Activated CD4-positive, alpha-beta memory T cell treated with anti-CD3 and anti-CD28 coated beads for 36 hours (primary cell): ENCODE measurements at regions not wholly inside any gene's neighbourhood (a gene's known extent, or its start where the extent isn't known, plus 50 kb on each side); places are given as distances from the start of the nearest gene placed in this dataset.

Source experiments
- CTCF ChIA-PET: fragments of 350-600 bp; sonication (Branson Sonifier 250); formaldehyde crosslinking; loops from one replicate; lab custom pipeline; 2021; ENCODE audit warnings: antibody characterized with exemption, inconsistent platforms; lab: Charles Lee
- POLR2A ChIA-PET: fragments of 350-600 bp; sonication (Branson Sonifier 250); formaldehyde crosslinking; loops from one replicate; lab custom pipeline; 2021; ENCODE audit warnings: antibody characterized with exemption; lab: Charles Lee
- DNase-seq: peaks from one replicate; pipeline ENCODE4 v3.0.0-alpha.2; 2020
- H3K27ac Mint-ChIP-seq: one replicate; pipeline ENCODE4 v1.8.0; 2021; ENCODE audit warnings: mixed read lengths
- H3K27me3 Mint-ChIP-seq: one replicate; pipeline ENCODE4 v1.8.0; 2021; ENCODE audit warnings: mixed read lengths
- H3K36me3 Mint-ChIP-seq: one replicate; pipeline ENCODE4 v1.8.0; 2021; ENCODE audit warnings: mixed read lengths
- H3K4me1 Mint-ChIP-seq: one replicate; pipeline ENCODE4 v1.8.0; 2021; ENCODE audit warnings: low read depth, mixed read lengths
- H3K4me3 Mint-ChIP-seq: one replicate; pipeline ENCODE4 v1.8.0; 2021; ENCODE audit warnings: mild to moderate bottlenecking, mixed read lengths
- H3K9me3 Mint-ChIP-seq: one replicate; pipeline ENCODE4 v1.8.0; 2021; ENCODE audit warnings: mixed read lengths
- intact Hi-C: fragments of 100-400 bp; cut with micrococcal nuclease; formaldehyde crosslinking; loops from one replicate; pipeline ENCODE4 v1.15.1; 2023

DNA sequence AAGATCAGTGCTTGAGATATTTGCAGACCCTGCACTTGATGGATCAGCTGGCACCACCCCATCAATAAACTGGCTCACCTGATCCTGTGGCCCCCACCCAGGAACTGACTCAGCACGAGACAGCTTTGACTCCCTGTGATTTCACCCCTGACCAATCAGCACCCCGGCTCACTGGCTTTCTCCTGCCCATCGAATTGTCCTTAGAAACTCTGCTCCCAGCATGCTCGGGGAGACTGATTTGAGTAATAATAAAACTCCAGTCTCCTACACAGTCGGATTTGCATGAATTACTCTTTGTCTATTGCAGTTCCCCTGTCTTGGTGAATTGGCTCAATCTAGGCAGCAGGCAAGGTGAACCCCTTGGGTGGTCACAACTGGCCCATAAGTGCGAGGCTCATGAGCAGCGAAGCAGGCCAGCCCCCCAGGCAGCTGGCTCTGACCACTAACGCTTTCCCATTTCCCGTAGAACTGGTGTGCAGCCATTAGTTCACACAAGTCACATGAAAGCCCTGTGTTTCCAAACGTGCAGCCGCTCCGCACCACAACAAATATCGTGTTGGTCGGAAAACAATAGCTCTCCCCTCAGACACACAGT is 79.6 kb downstream of the RSPH3 start:
- no peaks in the 10 kb centered on the region for H3K9me3 Mint-ChIP-seq
- no peak overlapping the region for H3K4me3 Mint-ChIP-seq
- intact Hi-C loops = no loop called here
- no peaks in the 10 kb centered on the region for H3K36me3 Mint-ChIP-seq
- no peaks in the 10 kb centered on the region for H3K27me3 Mint-ChIP-seq
- H3K4me1 Mint-ChIP-seq = peaks cover 22% of the 10 kb centered on the region
- CTCF ChIA-PET = interaction anchor here (0.9 kb wide), 1 partner anchor 260 kb away, joined by 3 read pairs; no protein-coding TSS in a partner anchor
- no peak overlapping the region for H3K27ac Mint-ChIP-seq
- DNase-seq = no peak
- POLR2A ChIA-PET = interaction anchor here (0.6 kb wide), 1 partner anchor 199 kb away, joined by 3 read pairs; no protein-coding TSS in a partner anchor

DNA sequence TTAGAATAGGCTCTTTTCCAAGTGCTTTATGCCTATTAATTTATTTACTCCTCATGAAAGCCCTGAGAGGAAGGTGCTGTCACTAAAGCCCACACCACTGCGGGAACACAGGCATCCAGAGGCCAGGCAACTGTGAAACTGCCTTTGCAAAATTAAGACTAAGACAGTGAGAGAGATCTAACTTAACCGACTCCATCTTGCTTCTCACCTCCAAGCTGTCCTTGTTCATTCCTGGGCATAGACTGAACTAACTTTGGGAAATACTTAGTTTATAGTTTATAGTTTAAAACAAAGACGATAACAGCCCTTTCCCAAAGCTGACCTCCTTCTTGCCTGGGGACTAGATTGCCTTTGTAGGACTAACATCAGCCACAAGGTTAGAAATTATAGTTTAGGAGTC is 80.1 kb downstream of the RSPH3 start:
- POLR2A ChIA-PET = no interaction called here
- peaks cover 22% of the 10 kb centered on the region for H3K4me1 Mint-ChIP-seq
- H3K27ac Mint-ChIP-seq = no peak overlapping the region
- H3K27me3 Mint-ChIP-seq = no peaks in the 10 kb centered on the region
- DNase-seq = no peak
- intact Hi-C loops = no loop called here
- no peak overlapping the region for H3K4me3 Mint-ChIP-seq
- H3K36me3 Mint-ChIP-seq = no peaks in the 10 kb centered on the region
- no peaks in the 10 kb centered on the region for H3K9me3 Mint-ChIP-seq
- CTCF ChIA-PET = interaction anchor here (0.9 kb wide), 1 partner anchor 260 kb away, joined by 3 read pairs; no protein-coding TSS in a partner anchor

DNA sequence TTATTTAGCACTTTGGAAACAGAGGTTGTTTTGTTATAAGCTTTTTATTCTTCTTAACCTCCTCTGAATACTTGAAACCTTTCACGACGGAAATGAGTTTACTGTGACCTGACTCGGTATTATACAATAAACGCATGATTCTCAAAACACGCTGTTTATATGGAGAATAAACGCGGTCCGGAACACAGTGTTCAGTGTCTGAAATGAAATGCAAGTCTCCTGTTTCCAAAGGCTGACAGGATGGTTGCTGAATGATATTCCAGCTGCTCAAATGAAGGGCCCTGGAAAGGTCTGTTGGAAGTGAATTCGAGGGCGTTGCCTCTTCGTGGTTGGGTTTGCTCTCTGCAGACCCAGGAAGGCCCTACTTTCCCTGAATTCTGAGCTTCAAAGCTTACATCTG is 83.4 kb downstream of the RSPH3 start:
- Mint-ChIP-seq H3K4me1 (peaks cover 35% of the 10 kb centered on the region), H3K9me3 (no peaks in the 10 kb centered on the region), H3K36me3 (no peaks in the 10 kb centered on the region), H3K4me3 (no peak overlapping the region), H3K27me3 (no peaks in the 10 kb centered on the region), H3K27ac (no peak overlapping the region)
- ChIA-PET POLR2A (interaction anchor here (0.6 kb wide), 1 partner anchor 37 kb away, joined by 3 read pairs; no protein-coding TSS in a partner anchor), CTCF (no interaction called here)
- intact Hi-C loops = no loop called here
- no peak for DNase-seq

DNA sequence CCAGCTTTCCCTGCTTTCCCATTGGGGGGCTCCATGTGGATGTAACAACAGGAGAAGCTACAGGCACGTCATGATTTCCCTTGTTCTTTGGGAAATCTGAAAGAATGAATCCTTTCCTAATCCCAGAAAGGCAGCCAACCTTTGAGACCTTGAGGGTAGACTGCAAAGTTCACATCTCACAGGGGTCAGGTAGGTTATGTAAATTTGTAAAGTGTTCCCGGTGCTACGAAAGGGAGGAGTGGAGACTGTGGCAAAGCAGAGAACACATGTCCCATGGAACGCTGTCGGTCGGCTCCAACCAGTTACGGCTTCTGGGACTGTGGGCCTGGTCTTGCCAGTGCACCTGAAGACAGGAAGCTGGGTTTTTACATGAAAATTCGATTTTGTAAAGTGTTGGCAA is 85.1 kb downstream of the RSPH3 start:
- ChIA-PET POLR2A (no interaction called here), CTCF (no interaction called here)
- Mint-ChIP-seq H3K27me3 (no peaks in the 10 kb centered on the region), H3K36me3 (no peaks in the 10 kb centered on the region), H3K4me3 (no peak overlapping the region), H3K9me3 (no peaks in the 10 kb centered on the region), H3K4me1 (peaks cover 42% of the 10 kb centered on the region), H3K27ac (no peak overlapping the region)
- intact Hi-C loops = no loop called here
- DNase-seq = no peak

DNA sequence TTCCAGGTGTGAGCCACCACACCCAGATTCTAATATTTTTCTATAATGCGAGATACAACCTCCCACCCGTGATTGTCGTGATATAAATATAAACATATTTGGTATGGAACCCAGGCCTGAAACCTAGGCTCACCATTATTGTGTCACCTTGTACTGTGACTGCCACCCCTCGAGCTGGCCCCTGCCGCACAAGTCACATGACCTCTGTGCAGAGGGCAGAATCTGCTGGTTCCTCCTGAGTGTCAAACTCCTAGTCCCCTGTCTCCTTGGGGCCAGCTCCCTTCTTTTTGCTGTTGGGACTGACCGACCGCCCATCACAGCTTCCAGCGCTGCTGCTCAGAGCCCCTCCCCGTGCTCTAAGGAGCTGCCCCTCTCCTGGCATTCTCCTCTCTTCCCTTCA is 86.4 kb downstream of the RSPH3 start:
- ChIA-PET POLR2A (no interaction called here), CTCF (no interaction called here)
- no peaks in the 10 kb centered on the region for H3K36me3 Mint-ChIP-seq
- no peak overlapping the region for H3K27ac Mint-ChIP-seq
- H3K9me3 Mint-ChIP-seq = no peaks in the 10 kb centered on the region
- H3K4me1 Mint-ChIP-seq = peaks cover 43% of the 10 kb centered on the region
- intact Hi-C loops = no loop called here
- DNase-seq = no peak
- H3K27me3 Mint-ChIP-seq = no peaks in the 10 kb centered on the region
- no peak overlapping the region for H3K4me3 Mint-ChIP-seq

DNA sequence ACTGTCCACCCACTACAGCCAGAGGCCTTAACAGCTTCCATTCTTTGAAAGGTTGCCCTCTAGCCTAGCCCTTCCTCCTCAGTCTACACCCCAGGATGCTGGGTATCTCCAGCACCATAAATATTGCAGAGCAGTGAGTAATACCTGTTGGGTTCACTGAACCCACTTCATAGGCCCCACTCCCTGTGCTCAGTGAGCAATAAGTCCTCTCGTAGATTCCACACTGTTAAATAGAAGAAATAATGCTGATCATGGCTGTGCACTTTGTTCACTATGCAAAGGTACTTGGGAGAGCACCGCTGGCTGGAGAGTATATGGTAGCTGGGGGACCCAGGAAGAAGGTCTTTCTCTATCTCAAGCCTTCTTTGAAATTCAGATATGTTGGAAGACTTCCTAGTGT is 87.3 kb downstream of the RSPH3 start:
- no peaks in the 10 kb centered on the region for H3K36me3 Mint-ChIP-seq
- H3K4me3 Mint-ChIP-seq = no peak overlapping the region
- no peak overlapping the region for H3K27ac Mint-ChIP-seq
- CTCF ChIA-PET = no interaction called here
- no peak for DNase-seq
- H3K27me3 Mint-ChIP-seq = no peaks in the 10 kb centered on the region
- no peaks in the 10 kb centered on the region for H3K9me3 Mint-ChIP-seq
- intact Hi-C loops = no loop called here
- POLR2A ChIA-PET = no interaction called here
- peaks cover 37% of the 10 kb centered on the region for H3K4me1 Mint-ChIP-seq

DNA sequence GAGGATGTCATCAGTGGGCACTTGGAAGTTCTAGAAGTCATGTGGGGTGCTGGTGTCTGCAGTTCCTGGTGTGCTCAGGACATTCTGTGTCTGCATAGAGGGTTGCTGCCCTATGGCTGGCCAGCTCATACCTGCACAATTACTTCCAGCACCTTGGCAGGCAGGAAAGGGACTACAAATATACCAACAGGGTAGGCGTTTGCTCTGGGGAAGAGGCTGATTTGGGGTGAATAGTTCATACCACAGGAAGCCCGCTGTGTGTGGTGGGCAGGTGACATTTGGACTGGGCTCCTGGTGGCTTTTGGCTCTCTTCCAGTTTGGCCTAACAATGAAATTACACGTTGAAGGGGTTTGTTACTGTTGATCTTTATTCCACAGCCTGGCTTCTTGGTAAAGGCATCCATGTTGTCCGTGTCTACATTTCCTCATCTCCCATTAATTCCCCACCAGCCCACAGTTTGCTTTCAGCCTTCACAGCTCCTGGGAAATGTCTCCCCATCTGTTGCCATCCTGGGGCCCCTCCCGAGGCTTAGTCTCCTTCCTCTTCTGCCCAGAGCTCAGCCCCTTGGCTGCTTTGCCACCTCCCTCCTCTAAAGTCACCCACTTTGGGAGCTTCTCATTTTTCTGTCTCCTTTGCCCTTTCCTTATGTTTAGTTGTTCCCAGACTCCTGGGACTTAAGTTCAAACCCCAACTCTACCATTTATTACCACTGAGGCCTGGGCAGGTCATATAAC is 88.1 kb downstream of the RSPH3 start:
- ChIA-PET POLR2A (no interaction called here), CTCF (interaction anchor here (0.6 kb wide), 1 partner anchor 60 kb away, joined by 3 read pairs; no protein-coding TSS in a partner anchor)
- intact Hi-C loops = loop anchor here (2.0 kb wide), 2 partner anchors 33 to 61 kb away; no protein-coding TSS in a partner anchor
- Mint-ChIP-seq H3K36me3 (no peaks in the 10 kb centered on the region), H3K9me3 (no peaks in the 10 kb centered on the region), H3K27ac (peak overlapping the region; percentile 21), H3K4me1 (peaks cover 30% of the 10 kb centered on the region), H3K4me3 (no peak overlapping the region), H3K27me3 (no peaks in the 10 kb centered on the region)
- DNase-seq = peak; percentile 47

DNA sequence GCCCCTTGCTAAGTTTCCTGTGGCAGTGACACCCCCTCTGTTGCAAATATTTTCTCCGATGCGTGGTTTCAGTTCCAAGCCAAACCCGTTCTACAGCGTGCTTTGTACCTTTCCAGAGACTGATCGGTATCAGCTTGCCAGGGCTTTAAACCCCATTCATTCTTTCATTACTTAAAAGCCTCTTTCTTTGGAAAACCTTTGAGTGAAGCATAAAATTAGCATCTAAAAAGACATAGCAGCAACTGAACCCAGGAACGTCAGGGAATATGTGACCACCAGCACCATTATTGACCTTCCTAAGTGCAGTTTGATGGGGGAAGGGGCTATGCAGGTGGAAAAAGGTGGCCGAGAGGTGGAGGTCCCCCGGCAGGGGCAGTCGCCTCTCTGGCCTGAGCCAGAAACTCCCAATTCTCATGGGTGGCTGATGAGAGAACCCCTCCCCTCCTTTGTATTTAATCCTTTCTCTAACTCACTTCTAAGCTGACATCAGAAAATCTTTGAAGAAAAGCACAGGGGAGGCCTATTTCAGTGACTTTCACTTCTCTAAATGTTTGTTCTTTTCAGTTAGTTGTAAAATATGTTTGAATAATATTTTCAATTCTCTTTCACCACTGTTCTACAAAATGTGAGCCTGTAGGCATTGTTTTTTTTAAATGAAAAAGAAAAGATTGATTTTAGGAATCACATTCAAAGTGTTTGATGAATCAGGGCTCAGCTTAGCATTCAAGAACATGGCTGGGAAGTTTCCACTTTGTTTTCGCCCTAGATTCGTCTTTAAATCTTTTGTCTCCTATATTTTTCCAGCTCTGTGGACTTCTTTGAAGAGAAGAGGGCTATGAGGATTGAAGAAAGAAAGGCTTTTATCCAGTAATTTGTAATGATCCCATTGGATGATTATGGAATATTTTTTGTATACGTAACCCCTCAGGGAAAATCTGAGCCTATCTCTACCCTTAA is 89.2 kb downstream of the RSPH3 start:
- Mint-ChIP-seq H3K27ac (peak overlapping the region; percentile 31), H3K9me3 (peaks cover 7% of the 10 kb centered on the region), H3K36me3 (peaks cover 4% of the 10 kb centered on the region), H3K27me3 (no peaks in the 10 kb centered on the region), H3K4me1 (peaks cover 27% of the 10 kb centered on the region), H3K4me3 (peak overlapping the region; percentile 52)
- ChIA-PET CTCF (interaction anchor here (0.6 kb wide), 1 partner anchor 61 kb away, joined by 3 read pairs; no protein-coding TSS in a partner anchor), POLR2A (no interaction called here)
- intact Hi-C loops = loop anchor here (2.0 kb wide), 2 partner anchors 32 to 60 kb away; no protein-coding TSS in a partner anchor
- no peak for DNase-seq

DNA sequence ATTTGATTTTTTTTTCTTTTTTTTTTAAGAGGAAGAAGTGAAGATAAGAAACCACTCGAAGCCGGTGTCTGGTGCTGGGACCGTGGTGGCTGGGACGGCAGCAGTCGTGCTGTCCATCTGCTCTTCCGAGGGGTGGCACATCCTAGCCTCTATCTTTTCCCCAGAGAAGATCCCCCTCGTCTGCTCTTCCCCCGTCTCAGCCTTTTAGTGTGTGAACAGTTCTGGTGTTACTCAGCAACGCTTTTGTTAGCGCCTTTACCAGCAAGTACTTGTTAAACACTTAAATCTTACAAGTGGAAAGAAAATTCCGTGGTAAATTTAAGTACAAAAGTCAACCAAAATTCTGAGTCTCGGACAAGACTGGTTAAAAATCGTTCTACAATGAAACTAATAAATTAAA is 90.1 kb downstream of the RSPH3 start:
- Mint-ChIP-seq H3K36me3 (peaks cover 8% of the 10 kb centered on the region), H3K9me3 (peaks cover 15% of the 10 kb centered on the region), H3K4me1 (peaks cover 27% of the 10 kb centered on the region), H3K4me3 (no peak overlapping the region), H3K27me3 (no peaks in the 10 kb centered on the region), H3K27ac (no peak overlapping the region)
- ChIA-PET POLR2A (no interaction called here), CTCF (no interaction called here)
- intact Hi-C loops = loop anchor here (2.0 kb wide), 2 partner anchors 31 to 59 kb away; no protein-coding TSS in a partner anchor
- no peak for DNase-seq

DNA sequence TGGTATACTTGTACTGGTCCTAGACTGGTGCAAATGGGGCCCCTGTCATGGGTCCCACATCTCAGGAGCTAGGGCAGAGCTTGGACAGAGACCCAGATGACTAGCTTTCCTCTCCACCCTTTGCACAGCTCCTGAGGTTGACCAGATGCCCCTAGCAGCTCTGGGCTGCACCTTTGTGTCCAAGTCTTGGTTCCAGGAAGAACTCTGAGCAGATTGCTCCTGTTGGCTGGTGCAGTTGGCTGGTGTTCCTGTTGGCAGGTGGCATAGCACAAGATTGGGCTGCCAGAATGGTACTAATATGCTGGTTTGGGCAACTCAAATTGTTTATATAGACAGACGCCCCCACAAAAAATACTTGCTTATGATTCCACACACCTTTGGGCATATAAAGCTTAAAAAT is 89.4 kb upstream of the EZR start:
- H3K4me3 Mint-ChIP-seq = no peak overlapping the region
- peaks cover 23% of the 10 kb centered on the region for H3K9me3 Mint-ChIP-seq
- H3K27ac Mint-ChIP-seq = no peak overlapping the region
- ChIA-PET CTCF (no interaction called here), POLR2A (no interaction called here)
- H3K4me1 Mint-ChIP-seq = peaks cover 27% of the 10 kb centered on the region
- intact Hi-C loops = no loop called here
- no peaks in the 10 kb centered on the region for H3K27me3 Mint-ChIP-seq
- peaks cover 8% of the 10 kb centered on the region for H3K36me3 Mint-ChIP-seq
- no peak for DNase-seq

DNA sequence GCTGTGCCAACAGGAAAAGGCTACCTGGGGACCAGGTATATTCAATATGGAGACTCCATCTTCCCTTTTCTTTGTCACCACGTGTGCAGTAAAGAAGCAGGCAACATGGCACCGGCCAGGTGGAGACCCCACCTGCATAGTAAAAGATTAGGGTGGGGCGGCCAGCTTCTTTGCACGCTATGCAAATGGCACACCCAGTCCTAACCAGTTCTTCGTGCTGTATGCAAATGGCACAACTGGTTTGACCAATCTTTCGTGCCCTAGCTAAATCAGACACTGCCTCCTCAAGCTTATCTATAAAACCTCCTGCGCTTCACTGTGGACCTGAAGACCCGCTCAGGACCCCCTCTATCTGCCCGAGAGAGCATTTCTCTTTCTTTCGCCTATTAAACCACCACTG is 88.8 kb upstream of the EZR start:
- POLR2A ChIA-PET = no interaction called here
- CTCF ChIA-PET = no interaction called here

DNA sequence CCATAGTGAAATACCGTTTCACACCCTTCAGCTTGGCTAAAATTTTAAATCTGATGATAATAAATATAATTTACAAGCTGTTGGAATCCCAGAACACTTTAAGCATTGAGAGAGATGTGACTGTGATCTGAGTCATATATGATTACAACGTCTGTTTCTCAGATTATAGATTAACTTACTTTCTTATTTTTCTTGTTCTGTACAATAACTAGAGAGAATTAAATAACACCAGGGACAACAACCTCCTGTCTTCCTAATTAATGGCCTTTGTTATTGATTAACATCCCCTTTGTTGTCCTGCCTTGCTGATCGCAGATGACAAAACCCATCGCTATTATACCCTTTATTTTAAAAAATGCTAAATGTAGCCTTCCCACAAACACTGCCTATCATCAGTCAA is 87.8 kb upstream of the EZR start:
- ChIA-PET POLR2A (no interaction called here), CTCF (no interaction called here)
- intact Hi-C loops = no loop called here
- no peak overlapping the region for H3K27ac Mint-ChIP-seq
- peaks cover 18% of the 10 kb centered on the region for H3K4me1 Mint-ChIP-seq
- no peaks in the 10 kb centered on the region for H3K27me3 Mint-ChIP-seq
- H3K4me3 Mint-ChIP-seq = no peak overlapping the region
- peaks cover 23% of the 10 kb centered on the region for H3K9me3 Mint-ChIP-seq
- H3K36me3 Mint-ChIP-seq = peaks cover 8% of the 10 kb centered on the region
- DNase-seq = no peak

More for the DNA sequence above, 88.8 kb upstream of the EZR start:
- intact Hi-C loops = no loop called here
- no peak for DNase-seq
- Mint-ChIP-seq H3K9me3 (peaks cover 23% of the 10 kb centered on the region), H3K36me3 (peaks cover 8% of the 10 kb centered on the region), H3K4me3 (no peak overlapping the region), H3K27me3 (no peaks in the 10 kb centered on the region), H3K27ac (no peak overlapping the region), H3K4me1 (peaks cover 27% of the 10 kb centered on the region)
